Trophoblast cell (in vitro differentiated cells and primary cell): ENCODE measurements at regions not wholly inside any gene's neighbourhood (a gene's known extent, or its start where the extent isn't known, plus 50 kb on each side); places are given as distances from the start of the nearest gene placed in this dataset.
A peak's percentile ranks its signal among the peaks of the same experiment; 100 is the strongest.

Experiments used
- DNase-seq, 2 donors: peaks; one replicate each; pipeline ENCODE4 v3.0.0-alpha.2; 2016
- H2AFZ ChIP-seq: 2 replicates; pipeline ENCODE4 v1.6.1; 2013; ENCODE audit warnings: low read length, moderate library complexity, mild to moderate bottlenecking; ENCODE audit not compliant: insufficient read depth, poor library complexity
- H2AK5ac ChIP-seq: 2 replicates; pipeline ENCODE4 v1.6.1; 2013; ENCODE audit warnings: mild to moderate bottlenecking, low read length
- H2BK120ac ChIP-seq: 2 replicates; pipeline ENCODE4 v1.6.1; 2013; ENCODE audit warnings: low read length, mild to moderate bottlenecking, moderate library complexity; ENCODE audit not compliant: insufficient read depth, poor library complexity
- H2BK12ac ChIP-seq: 2 replicates; pipeline ENCODE4 v1.6.1; 2013; ENCODE audit warnings: mild to moderate bottlenecking, low read length, moderate library complexity
- H2BK5ac ChIP-seq: 2 replicates; pipeline ENCODE4 v1.6.1; 2013; ENCODE audit warnings: low read length, low read depth, moderate library complexity, mild to moderate bottlenecking; ENCODE audit not compliant: poor library complexity
- H3K14ac ChIP-seq: 2 replicates; pipeline ENCODE4 v1.6.1; 2013; ENCODE audit warnings: mild to moderate bottlenecking, low read length
- H3K18ac ChIP-seq: 2 replicates; pipeline ENCODE4 v1.6.1; 2013; ENCODE audit warnings: mild to moderate bottlenecking, low read length
- H3K23ac ChIP-seq: 2 replicates; pipeline ENCODE4 v1.6.1; 2013; ENCODE audit warnings: low read length
- H3K27ac ChIP-seq: 2 replicates; pipeline ENCODE4 v1.5.1; 2013; ENCODE audit warnings: low read depth, mild to moderate bottlenecking, inconsistent platforms, low read length, moderate library complexity
- H3K27me3 ChIP-seq: 2 replicates; pipeline ENCODE4 v1.6.1; 2013; ENCODE audit warnings: inconsistent platforms, mild to moderate bottlenecking, low read length, moderate library complexity; ENCODE audit not compliant: insufficient read depth
- H3K36me3 ChIP-seq, 2 experiments: 1 replicate in 1 of 2; 2 replicates in 1 of 2; pipeline ENCODE4 v1.6.1; 2013; ENCODE audit warnings: low read length in 2 of 2, mild to moderate bottlenecking in 2 of 2, moderate library complexity in 1 of 2; ENCODE audit not compliant: insufficient read depth in 2 of 2, control insufficient read depth in 1 of 2
- H3K4ac ChIP-seq: 2 replicates; pipeline ENCODE4 v1.6.1; 2013; ENCODE audit warnings: low read depth, mild to moderate bottlenecking, low read length, moderate library complexity
- H3K4me1 ChIP-seq, 2 experiments: 1 replicate in 1 of 2; 2 replicates in 1 of 2; pipeline ENCODE4 v1.6.1; 2013; ENCODE audit warnings: low read length in 2 of 2, mild to moderate bottlenecking in 2 of 2, moderate library complexity in 1 of 2; ENCODE audit not compliant: insufficient read depth in 2 of 2, control insufficient read depth in 1 of 2
- H3K4me2 ChIP-seq: 2 replicates; pipeline ENCODE4 v1.6.1; 2013; ENCODE audit warnings: inconsistent platforms, mild to moderate bottlenecking, low read length, moderate library complexity
- H3K4me3 ChIP-seq: 2 replicates; pipeline ENCODE4 v1.5.1; 2013; ENCODE audit warnings: mild to moderate bottlenecking, low read depth, low read length, inconsistent platforms
- H3K79me1 ChIP-seq: one replicate; pipeline ENCODE4 v1.6.1; 2013; ENCODE audit warnings: low read length
- H3K79me2 ChIP-seq: 2 replicates; pipeline ENCODE4 v1.6.1; 2013; ENCODE audit warnings: low read length, mild to moderate bottlenecking; ENCODE audit not compliant: control insufficient read depth, insufficient read depth, poor library complexity
- H3K9ac ChIP-seq: 2 replicates; pipeline ENCODE4 v1.6.1; 2013; ENCODE audit warnings: mild to moderate bottlenecking, low read length
- H3K9me3 ChIP-seq: 2 replicates; pipeline ENCODE4 v1.6.1; 2013; ENCODE audit warnings: low read depth, mild to moderate bottlenecking, control low read depth, inconsistent platforms, low read length; ENCODE audit not compliant: insufficient read depth
- H4K12ac ChIP-seq: 2 replicates; pipeline ENCODE4 v1.6.1; 2013; ENCODE audit warnings: low read depth, mild to moderate bottlenecking, low read length, moderate library complexity
- H4K8ac ChIP-seq: 2 replicates; pipeline ENCODE4 v1.6.1; 2013; ENCODE audit warnings: low read depth, mild to moderate bottlenecking, low read length, moderate library complexity
- H4K91ac ChIP-seq: one replicate; pipeline ENCODE4 v1.6.1; 2013; ENCODE audit warnings: low read depth, mild to moderate bottlenecking, low read length, moderate library complexity
- WGBS: extraction: QIAGEN DNeasy Blood & Tissue Kit; methylation state at CpG from one replicate; pipeline ENCODE4 v1.1.7; 2013; ENCODE audit warnings: missing lambda C conversion rate; ENCODE audit not compliant: insufficient read length, insufficient coverage; ENCODE audit errors: extremely low coverage; 5-methylcytosine and 5-hydroxymethylcytosine counted together

GRCh38 chr13:71039440-71039839, 827.6 kb downstream of the DACH1 start:
- H3K9me3 ChIP-seq = no peaks in the 10 kb centered on the region
- no peak overlapping the region for H2BK5ac ChIP-seq
- no peak overlapping the region for H3K14ac ChIP-seq
- H3K4ac ChIP-seq = no peak overlapping the region
- H2AK5ac ChIP-seq = no peak overlapping the region
- no peak overlapping the region for H4K8ac ChIP-seq
- H3K18ac ChIP-seq = no peak overlapping the region
- H3K79me1 ChIP-seq = no peaks in the 10 kb centered on the region
- no peak overlapping the region for H3K27ac ChIP-seq
- no peak overlapping the region for H2BK120ac ChIP-seq
- no peak overlapping the region for H3K23ac ChIP-seq
- H4K12ac ChIP-seq = no peak overlapping the region
- no peaks in the 10 kb centered on the region for H3K79me2 ChIP-seq
- H2AFZ ChIP-seq = no peak overlapping the region
- no peak overlapping the region for H2BK12ac ChIP-seq
- H4K91ac ChIP-seq = no peak overlapping the region
- H3K27me3 ChIP-seq = no peaks in the 10 kb centered on the region
- H3K4me3 ChIP-seq = no peak overlapping the region
- no peaks in the 10 kb centered on the region for H3K4me1 ChIP-seq
- no peaks in the 10 kb centered on the region for H3K36me3 ChIP-seq
- no peak for DNase-seq
- no peak overlapping the region for H3K9ac ChIP-seq
- H3K4me2 ChIP-seq = no peak overlapping the region

DNA sequence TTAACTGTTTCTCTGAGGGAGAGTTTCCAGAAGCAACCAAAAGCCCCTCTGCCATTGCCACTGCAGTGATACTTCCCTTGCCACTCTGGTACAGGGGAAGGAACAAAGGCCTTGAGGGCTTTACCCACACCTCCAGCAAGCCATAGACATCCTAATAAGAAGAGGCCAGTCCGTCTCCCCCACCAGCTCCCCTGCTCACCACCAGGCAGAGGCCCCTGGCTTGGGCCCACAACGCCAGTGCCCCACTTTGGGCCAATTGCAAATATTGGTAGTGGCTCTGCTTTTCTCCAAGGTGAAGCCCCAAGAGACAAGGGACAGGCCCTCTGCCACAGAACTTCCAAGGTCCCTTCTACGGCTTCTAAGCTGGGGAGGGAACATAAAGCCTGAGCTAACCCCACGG, 833.0 kb downstream of the DACH1 start:
- no peak for DNase-seq
- Histone ChIP-seq H4K8ac (no peak overlapping the region), H4K12ac (no peak overlapping the region), H3K27me3 (no peaks in the 10 kb centered on the region), H3K4me3 (no peak overlapping the region), H2AFZ (no peak overlapping the region), H3K18ac (no peak overlapping the region), H2BK12ac (no peak overlapping the region), H3K4ac (no peak overlapping the region), H3K4me2 (no peak overlapping the region), H3K79me1 (no peaks in the 10 kb centered on the region), H3K23ac (no peak overlapping the region), H3K9ac (no peak overlapping the region), H2AK5ac (no peak overlapping the region), H3K4me1 (peaks cover 4 to 6% of the 10 kb centered on the region in 2 experiments), H3K14ac (no peak overlapping the region), H3K79me2 (no peaks in the 10 kb centered on the region), H2BK5ac (no peak overlapping the region), H3K36me3 (no peaks in the 10 kb centered on the region), H3K9me3 (no peaks in the 10 kb centered on the region), H3K27ac (no peak overlapping the region), H2BK120ac (no peak overlapping the region), H4K91ac (no peak overlapping the region)
- no CpG with 5 or more reads among the region's 4 CpGs for WGBS

DNA sequence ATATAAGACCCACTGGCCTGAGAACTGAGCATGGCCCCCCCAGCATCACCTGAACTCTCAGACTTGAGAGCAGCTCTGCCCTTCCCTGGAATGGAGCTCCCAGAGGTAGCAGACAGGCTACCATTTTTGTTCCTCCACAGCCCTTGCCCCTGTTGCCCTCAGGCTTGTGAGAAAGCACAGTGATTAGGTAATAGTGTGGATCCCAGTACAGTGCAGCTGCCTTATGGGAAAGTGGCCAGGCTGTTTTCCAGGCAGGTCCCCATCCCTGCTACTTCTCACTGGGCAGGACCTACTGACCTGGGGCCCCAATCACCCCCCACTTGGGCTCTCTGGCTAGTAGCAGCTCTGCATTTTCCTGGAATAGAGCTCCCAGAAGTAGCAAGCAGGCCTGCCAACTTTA, 834.0 kb downstream of the DACH1 start:
- H4K12ac ChIP-seq = no peak overlapping the region
- H3K36me3 ChIP-seq = no peaks in the 10 kb centered on the region
- no peak overlapping the region for H2BK120ac ChIP-seq

DNA sequence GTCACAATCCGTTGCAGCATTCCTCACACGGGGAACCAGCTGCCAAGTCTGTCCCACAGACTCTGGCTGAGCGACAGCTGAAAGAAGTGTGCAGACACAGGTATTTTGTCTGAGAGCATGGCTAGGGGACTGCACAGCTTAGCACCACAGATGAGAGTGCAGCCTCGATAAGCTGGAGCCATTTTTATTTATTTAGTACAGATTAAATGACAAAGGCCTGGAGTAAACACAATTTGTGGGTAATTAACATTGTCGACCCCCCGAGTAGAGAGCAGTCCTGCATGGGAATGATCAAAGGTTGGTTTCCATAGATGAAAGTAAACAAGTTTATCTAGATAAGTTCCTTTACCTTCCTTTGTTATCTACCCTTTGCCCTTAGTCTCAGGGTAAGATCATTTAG, 836.2 kb downstream of the DACH1 start:
- peaks cover 4 to 6% of the 10 kb centered on the region in 2 experiments for H3K4me1 ChIP-seq
- no peak overlapping the region for H4K8ac ChIP-seq
- no peak overlapping the region for H3K23ac ChIP-seq
- H2BK5ac ChIP-seq = no peak overlapping the region
- H3K79me2 ChIP-seq = no peaks in the 10 kb centered on the region
- no peaks in the 10 kb centered on the region for H3K27me3 ChIP-seq
- no peak overlapping the region for H3K4me2 ChIP-seq
- H3K79me1 ChIP-seq = no peaks in the 10 kb centered on the region
- H3K36me3 ChIP-seq = no peaks in the 10 kb centered on the region
- no peak overlapping the region for H4K91ac ChIP-seq
- H4K12ac ChIP-seq = no peak overlapping the region
- H2BK120ac ChIP-seq = no peak overlapping the region
- H3K18ac ChIP-seq = no peak overlapping the region
- no peaks in the 10 kb centered on the region for H3K9me3 ChIP-seq
- H3K4me3 ChIP-seq = no peak overlapping the region
- H2BK12ac ChIP-seq = no peak overlapping the region
- no peak overlapping the region for H3K14ac ChIP-seq
- DNase-seq = peak in 1 of 2 donors; percentile 32
- WGBS = no CpG with 5 or more reads among the region's 6 CpGs
- H3K4ac ChIP-seq = no peak overlapping the region
- no peak overlapping the region for H3K27ac ChIP-seq
- no peak overlapping the region for H3K9ac ChIP-seq
- no peak overlapping the region for H2AFZ ChIP-seq
- H2AK5ac ChIP-seq = no peak overlapping the region

More for the DNA sequence above, 834.0 kb downstream of the DACH1 start:
- H3K4me1 ChIP-seq = peaks cover 4 to 6% of the 10 kb centered on the region in 2 experiments
- H3K79me2 ChIP-seq = no peaks in the 10 kb centered on the region
- no peak overlapping the region for H4K91ac ChIP-seq
- no peak overlapping the region for H3K4me3 ChIP-seq
- no peak overlapping the region for H2AFZ ChIP-seq
- no peak overlapping the region for H3K9ac ChIP-seq
- no peaks in the 10 kb centered on the region for H3K79me1 ChIP-seq
- no peak overlapping the region for H3K4ac ChIP-seq
- no peak overlapping the region for H3K23ac ChIP-seq
- H2AK5ac ChIP-seq = no peak overlapping the region
- DNase-seq = peak in 1 of 2 donors; percentile 6
- H3K27ac ChIP-seq = no peak overlapping the region
- no peaks in the 10 kb centered on the region for H3K27me3 ChIP-seq
- no peak overlapping the region for H2BK5ac ChIP-seq
- H3K9me3 ChIP-seq = no peaks in the 10 kb centered on the region
- no peak overlapping the region for H2BK12ac ChIP-seq
- no peak overlapping the region for H3K14ac ChIP-seq
- no peak overlapping the region for H4K8ac ChIP-seq
- H3K4me2 ChIP-seq = no peak overlapping the region
- no peak overlapping the region for H3K18ac ChIP-seq
